CD4-positive, CD25-positive, alpha-beta regulatory T cell (primary cell): ENCODE measurements at regions not wholly inside any gene's neighbourhood (a gene's known extent, or its start where the extent isn't known, plus 50 kb on each side); places are given as distances from the start of the nearest gene placed in this dataset.
A peak's percentile ranks its signal among the peaks of the same experiment; 100 is the strongest.

Source experiments
- ATAC-seq, 2 donors: fragments of 150-1000 bp; cut with Tn5 transposase; one replicate each; pipeline ENCODE4 v1.10.0; 2021; ENCODE audit warnings: low read depth in 2 of 2, moderate number of reproducible peaks in 2 of 2, moderate library complexity in 1 of 2
- DNase-seq, 3 donors: peaks; one replicate each; pipeline versions ENCODE4 v3.0.0 to v3.0.0-alpha.2; 2012 to 2022; ENCODE audit warnings: mixed read lengths in 1 of 3
- H3K27ac ChIP-seq: one replicate; pipeline ENCODE4 v1.7.0; 2013; ENCODE audit warnings: mild to moderate bottlenecking, low read length; ENCODE audit not compliant: insufficient read depth, poor library complexity, severe bottlenecking
- H3K27me3 ChIP-seq: one replicate; pipeline ENCODE4 v1.7.0; 2013; ENCODE audit warnings: low read length; ENCODE audit not compliant: control insufficient read depth, insufficient read depth
- H3K36me3 ChIP-seq: one replicate; pipeline ENCODE4 v1.7.0; 2013; ENCODE audit warnings: mild to moderate bottlenecking, low read length, moderate library complexity; ENCODE audit not compliant: control insufficient read depth, insufficient read depth
- H3K4me1 ChIP-seq: 2 replicates; pipeline ENCODE4 v1.7.0; 2013; ENCODE audit warnings: mild to moderate bottlenecking, low read length; ENCODE audit not compliant: insufficient read depth, control insufficient read depth, poor library complexity, severe bottlenecking
- H3K4me3 ChIP-seq: one replicate; pipeline ENCODE4 v1.7.0; 2013; ENCODE audit warnings: low read depth, mild to moderate bottlenecking, low read length, moderate library complexity
- H3K9me3 ChIP-seq, 2 experiments: 1 replicate in 1 of 2; 2 replicates in 1 of 2; pipeline ENCODE4 v1.7.0; 2013; ENCODE audit warnings: low read length in 2 of 2, mild to moderate bottlenecking in 1 of 2, moderate library complexity in 1 of 2; ENCODE audit not compliant: control insufficient read depth in 2 of 2
- H3K27ac Mint-ChIP-seq, 3 donors: one replicate each; pipeline ENCODE4 v1.8.0; 2020 to 2022; ENCODE audit warnings: mild to moderate bottlenecking in 3 of 3, mixed read lengths in 3 of 3, moderate library complexity in 2 of 3
- H3K27me3 Mint-ChIP-seq: one replicate; pipeline ENCODE4 v1.8.0; 2022; ENCODE audit warnings: mild to moderate bottlenecking, mixed read lengths
- H3K36me3 Mint-ChIP-seq: one replicate; pipeline ENCODE4 v1.8.0; 2020; ENCODE audit warnings: mixed read lengths
- H3K4me1 Mint-ChIP-seq, 4 donors: one replicate each; pipeline ENCODE4 v1.8.0; 2020 to 2022; ENCODE audit warnings: mixed read lengths in 4 of 4, mild to moderate bottlenecking in 1 of 4
- H3K4me3 Mint-ChIP-seq, 4 donors: one replicate each; pipeline ENCODE4 v1.8.0; 2020 to 2022; ENCODE audit warnings: mild to moderate bottlenecking in 4 of 4, mixed read lengths in 4 of 4, moderate library complexity in 3 of 4
- H3K9me3 Mint-ChIP-seq, 7 donors: one replicate each; pipeline ENCODE4 v1.8.0; 2020 to 2022; ENCODE audit warnings: mixed read lengths in 7 of 7, mild to moderate bottlenecking in 3 of 7, moderate library complexity in 2 of 7

GRCh38 chr1:188871164-188871563 is 1606.5 kb downstream of the BRINP3 start:
- no peak for DNase-seq
- no peaks in the 10 kb centered on the region for H3K27me3 Mint-ChIP-seq
- Histone ChIP-seq H3K9me3 (peaks cover 0 to 5% of the 10 kb centered on the region in 2 experiments), H3K4me1 (no peaks in the 10 kb centered on the region), H3K4me3 (no peak overlapping the region), H3K27ac (no peak overlapping the region), H3K27me3 (no peaks in the 10 kb centered on the region), H3K36me3 (no peaks in the 10 kb centered on the region)
- H3K36me3 Mint-ChIP-seq, result no peaks in the 10 kb centered on the region
- H3K4me1 Mint-ChIP-seq, result no peaks in the 10 kb centered on the region
- peak overlapping the region in 1 of 3 donors; percentile 26 for H3K27ac Mint-ChIP-seq
- H3K9me3 Mint-ChIP-seq, result peaks cover 0 to 16% (median 4%) of the 10 kb centered on the region in 7 donors
- no peak overlapping the region for H3K4me3 Mint-ChIP-seq
- ATAC-seq, result no peak

GRCh38 chr1:188872376-188872775 is 1605.3 kb downstream of the BRINP3 start:
- Histone ChIP-seq H3K36me3 (no peaks in the 10 kb centered on the region), H3K27me3 (no peaks in the 10 kb centered on the region), H3K4me3 (no peak overlapping the region), H3K4me1 (no peaks in the 10 kb centered on the region), H3K9me3 (peaks cover 0 to 5% of the 10 kb centered on the region in 2 experiments), H3K27ac (no peak overlapping the region)
- peaks cover 0 to 13% (median 4%) of the 10 kb centered on the region in 7 donors for H3K9me3 Mint-ChIP-seq
- no peaks in the 10 kb centered on the region for H3K4me1 Mint-ChIP-seq
- no peaks in the 10 kb centered on the region for H3K36me3 Mint-ChIP-seq
- no peak overlapping the region for H3K27ac Mint-ChIP-seq
- ATAC-seq (no peak), DNase-seq (no peak)
- no peaks in the 10 kb centered on the region for H3K27me3 Mint-ChIP-seq
- no peak overlapping the region for H3K4me3 Mint-ChIP-seq

GRCh38 chr1:188877668-188878067 is 1600.0 kb downstream of the BRINP3 start:
- no peaks in the 10 kb centered on the region for H3K36me3 ChIP-seq
- no peak overlapping the region for H3K4me3 ChIP-seq
- Mint-ChIP-seq H3K9me3 (peaks cover 2 to 11% (median 5%) of the 10 kb centered on the region in 7 donors), H3K4me1 (no peaks in the 10 kb centered on the region), H3K27ac (no peak overlapping the region), H3K4me3 (no peak overlapping the region), H3K36me3 (no peaks in the 10 kb centered on the region), H3K27me3 (no peaks in the 10 kb centered on the region)
- H3K27me3 ChIP-seq, result no peaks in the 10 kb centered on the region
- H3K4me1 ChIP-seq, result no peaks in the 10 kb centered on the region
- DNase-seq, result no peak
- no peak for ATAC-seq
- H3K27ac ChIP-seq, result no peak overlapping the region
- no peaks in the 10 kb centered on the region for H3K9me3 ChIP-seq

- Histone ChIP-seq H3K9me3 (no peaks in the 10 kb centered on the region), H3K4me3 (no peak overlapping the region), H3K27me3 (no peaks in the 10 kb centered on the region), H3K36me3 (no peaks in the 10 kb centered on the region), H3K4me1 (no peaks in the 10 kb centered on the region), H3K27ac (no peak overlapping the region)
- Mint-ChIP-seq H3K36me3 (no peaks in the 10 kb centered on the region), H3K27me3 (no peaks in the 10 kb centered on the region), H3K4me1 (peaks cover 0 to 7% (median 0%) of the 10 kb centered on the region in 4 donors), H3K27ac (no peak overlapping the region), H3K4me3 (no peak overlapping the region), H3K9me3 (peaks cover 5 to 35% (median 8%) of the 10 kb centered on the region in 7 donors)
- no peak for ATAC-seq
- no peak for DNase-seq
Measured at GRCh38 chr1:188888386-188888785, 1589.3 kb downstream of the BRINP3 start.

GRCh38 chr1:188889166-188889565 is 1588.5 kb downstream of the BRINP3 start:
- ATAC-seq (no peak), DNase-seq (no peak)
- Mint-ChIP-seq H3K4me3 (no peak overlapping the region), H3K36me3 (no peaks in the 10 kb centered on the region), H3K4me1 (peaks cover 0 to 10% (median 0%) of the 10 kb centered on the region in 4 donors), H3K27ac (no peak overlapping the region), H3K9me3 (peaks cover 5 to 29% (median 9%) of the 10 kb centered on the region in 7 donors), H3K27me3 (no peaks in the 10 kb centered on the region)
- Histone ChIP-seq H3K27ac (no peak overlapping the region), H3K4me3 (no peak overlapping the region), H3K36me3 (no peaks in the 10 kb centered on the region), H3K4me1 (no peaks in the 10 kb centered on the region), H3K9me3 (no peaks in the 10 kb centered on the region), H3K27me3 (no peaks in the 10 kb centered on the region)

GRCh38 chr1:188891958-188892357 is 1585.7 kb downstream of the BRINP3 start:
- Mint-ChIP-seq H3K27ac (no peak overlapping the region), H3K36me3 (no peaks in the 10 kb centered on the region), H3K9me3 (peaks cover 3 to 29% (median 6%) of the 10 kb centered on the region in 7 donors), H3K27me3 (no peaks in the 10 kb centered on the region), H3K4me1 (peaks cover 0 to 10% (median 0%) of the 10 kb centered on the region in 4 donors), H3K4me3 (no peak overlapping the region)
- ATAC-seq (no peak), DNase-seq (no peak)
- Histone ChIP-seq H3K27ac (no peak overlapping the region), H3K27me3 (no peaks in the 10 kb centered on the region), H3K9me3 (no peaks in the 10 kb centered on the region), H3K4me3 (no peak overlapping the region), H3K4me1 (no peaks in the 10 kb centered on the region), H3K36me3 (no peaks in the 10 kb centered on the region)

- no peaks in the 10 kb centered on the region for H3K27me3 Mint-ChIP-seq
- peaks cover 0 to 5% (median 0%) of the 10 kb centered on the region in 4 donors for H3K4me1 Mint-ChIP-seq
- H3K4me1 ChIP-seq, result no peaks in the 10 kb centered on the region
- no peaks in the 10 kb centered on the region for H3K27me3 ChIP-seq
- ATAC-seq (no peak), DNase-seq (no peak)
- H3K27ac ChIP-seq, result no peak overlapping the region
- no peak overlapping the region for H3K27ac Mint-ChIP-seq
- no peak overlapping the region for H3K4me3 ChIP-seq
- no peaks in the 10 kb centered on the region for H3K36me3 ChIP-seq
- H3K9me3 Mint-ChIP-seq, result peaks cover 1 to 22% (median 5%) of the 10 kb centered on the region in 7 donors
- peaks cover 0 to 7% of the 10 kb centered on the region in 2 experiments for H3K9me3 ChIP-seq
- no peak overlapping the region for H3K4me3 Mint-ChIP-seq
- no peaks in the 10 kb centered on the region for H3K36me3 Mint-ChIP-seq
Measured at GRCh38 chr1:188895611-188896010, 1582.1 kb downstream of the BRINP3 start.

- Histone ChIP-seq H3K9me3 (peaks cover 2 to 8% of the 10 kb centered on the region in 2 experiments), H3K4me1 (no peaks in the 10 kb centered on the region), H3K27ac (no peak overlapping the region), H3K36me3 (no peaks in the 10 kb centered on the region), H3K27me3 (no peaks in the 10 kb centered on the region), H3K4me3 (no peak overlapping the region)
- DNase-seq (no peak), ATAC-seq (no peak)
- H3K9me3 Mint-ChIP-seq, result peaks cover 0 to 7% (median 2%) of the 10 kb centered on the region in 7 donors
- no peaks in the 10 kb centered on the region for H3K27me3 Mint-ChIP-seq
- H3K4me1 Mint-ChIP-seq, result no peaks in the 10 kb centered on the region
- no peak overlapping the region for H3K27ac Mint-ChIP-seq
- H3K4me3 Mint-ChIP-seq, result no peak overlapping the region
- H3K36me3 Mint-ChIP-seq, result no peaks in the 10 kb centered on the region
Measured at GRCh38 chr1:188903241-188903640, 1574.4 kb downstream of the BRINP3 start.
